B cell (primary cell): ENCODE measurements at regions not wholly inside any gene's neighbourhood (a gene's known extent, or its start where the extent isn't known, plus 50 kb on each side); places are given as distances from the start of the nearest gene placed in this dataset.

Source experiments
- ATAC-seq: fragments of 200-7000 bp; cut with Tn5 transposase; one replicate; pipeline ENCODE4 v1.10.0; 2021; ENCODE audit warnings: low read depth, mild to moderate bottlenecking, moderate number of reproducible peaks, moderate library complexity
- CTCF ChIA-PET: fragments of 350-600 bp; sonication (Branson Sonifier 250); formaldehyde crosslinking; loops from one replicate; lab custom pipeline; 2021; ENCODE audit warnings: antibody characterized with exemption, inconsistent platforms; lab: Charles Lee
- POLR2A ChIA-PET: fragments of 350-600 bp; sonication (Branson Sonifier 250); formaldehyde crosslinking; loops from one replicate; lab custom pipeline; 2021; ENCODE audit warnings: antibody characterized with exemption; lab: Charles Lee
- DNase-seq: peaks from one replicate; pipeline ENCODE4 v3.0.0; 2013
- H2AFZ ChIP-seq: 2 replicates; pipeline ENCODE4 v1.6.1; 2012; ENCODE audit warnings: mild to moderate bottlenecking, low read depth, low read length; ENCODE audit not compliant: insufficient read depth, poor library complexity, severe bottlenecking
- H3K27ac ChIP-seq, 2 donors: 1 replicate in 1 of 2; 2 replicates in 1 of 2; pipeline ENCODE4 v1.5.1; 2012 to 2013; ENCODE audit warnings: low read length in 2 of 2, mild to moderate bottlenecking in 2 of 2, moderate library complexity in 1 of 2
- H3K27me3 ChIP-seq, 4 experiments: fragments of 200-600 bp in 1 of 4; sonication (generic) in 1 of 4; replicated peaks in 1 of 4; 1 replicate in 2 of 4; 2 replicates in 2 of 4; pipeline versions ENCODE4 v1.6.1 to v1.7.0; 2013 to 2016; ENCODE audit warnings: low read length in 3 of 4, mild to moderate bottlenecking in 2 of 4, mixed read lengths in 1 of 4, moderate library complexity in 1 of 4; ENCODE audit not compliant: insufficient read depth in 4 of 4, control insufficient read depth in 3 of 4; ENCODE audit errors: control extremely low read depth in 1 of 4
- H3K36me3 ChIP-seq, 2 experiments: replicated peaks in 1 of 2; 1 replicate in 1 of 2; 2 replicates in 1 of 2; pipeline versions ENCODE4 v1.6.1 to v1.7.1; 2013; ENCODE audit warnings: low read length in 1 of 2; ENCODE audit not compliant: insufficient read depth in 2 of 2, control insufficient read depth in 1 of 2; ENCODE audit errors: control extremely low read depth in 1 of 2, extremely low read depth in 1 of 2
- H3K4me1 ChIP-seq, 2 donors: fragments of 200-600 bp in 1 of 2; sonication (generic) in 1 of 2; 1 replicate in 1 of 2; 2 replicates in 1 of 2; pipeline versions ENCODE4 v1.5.1 to v1.6.1; 2013 to 2017; ENCODE audit warnings: low read length in 2 of 2; ENCODE audit not compliant: control insufficient read depth in 2 of 2, insufficient read depth in 2 of 2
- H3K4me2 ChIP-seq: replicated peaks from 2 replicates; pipeline ENCODE3; 2012; ENCODE audit warnings: mild to moderate bottlenecking, low read depth, low read length; ENCODE audit not compliant: poor library complexity, severe bottlenecking
- H3K4me3 ChIP-seq, 5 experiments: fragments of 200-600 bp in 1 of 5; sonication (generic) in 1 of 5; 1 replicate in 3 of 5; 2 replicates in 2 of 5; pipeline versions ENCODE4 v1.5.1 to v1.7.0; 2011 to 2016; ENCODE audit warnings: low read length in 4 of 5, mild to moderate bottlenecking in 4 of 5, low read depth in 2 of 5, control low read depth in 1 of 5, moderate library complexity in 1 of 5; ENCODE audit not compliant: insufficient read depth in 1 of 5; ENCODE audit errors: control extremely low read depth in 1 of 5, extremely low read depth in 1 of 5
- H3K79me2 ChIP-seq: fragments of 200-600 bp; sonication (generic); one replicate; pipeline ENCODE4 v1.6.0; 2016; ENCODE audit warnings: low read length; ENCODE audit not compliant: control insufficient read depth, insufficient read depth
- H3K9ac ChIP-seq: fragments of 200-600 bp; sonication (generic); 2 replicates; pipeline ENCODE4 v1.6.1; 2017; ENCODE audit warnings: mild to moderate bottlenecking, low read length, moderate library complexity
- H3K9me3 ChIP-seq, 3 donors: one replicate each; pipeline versions ENCODE4 v1.6.1 to v1.7.1; 2013; ENCODE audit warnings: low read length in 2 of 3; ENCODE audit not compliant: control insufficient read depth in 2 of 3, insufficient read depth in 1 of 3; ENCODE audit errors: control extremely low read depth in 1 of 3
- H4K20me1 ChIP-seq: 2 replicates; pipeline ENCODE4 v1.6.0; 2012; ENCODE audit warnings: mild to moderate bottlenecking, low read length; ENCODE audit not compliant: insufficient read depth, control insufficient read depth, poor library complexity, severe bottlenecking
- H3K27ac Mint-ChIP-seq: one replicate; pipeline ENCODE4 v1.8.0; 2021; ENCODE audit warnings: mixed read lengths
- H3K27me3 Mint-ChIP-seq: one replicate; pipeline ENCODE4 v1.8.0; 2021; ENCODE audit warnings: mixed read lengths
- H3K4me1 Mint-ChIP-seq: one replicate; pipeline ENCODE4 v1.8.0; 2021; ENCODE audit warnings: mixed read lengths
- H3K4me3 Mint-ChIP-seq: one replicate; pipeline ENCODE4 v1.8.0; 2021; ENCODE audit warnings: mixed read lengths
- H3K9me3 Mint-ChIP-seq: one replicate; pipeline ENCODE4 v1.8.0; 2022; ENCODE audit warnings: mixed read lengths; ENCODE audit not compliant: insufficient read depth
- EZH2 ChIP-seq: IDR thresholded peaks from 2 replicates; pipeline ENCODE4 v1.6.1; 2012; ENCODE audit warnings: borderline replicate concordance, low read depth, mild to moderate bottlenecking, moderate library complexity, low read length; ENCODE audit not compliant: insufficient read depth, poor library complexity, severe bottlenecking
- WGBS: methylation state at CpG from one replicate; pipeline ENCODE4 v1.1.5; 2013; ENCODE audit warnings: missing lambda C conversion rate; ENCODE audit not compliant: insufficient coverage; 5-methylcytosine and 5-hydroxymethylcytosine counted together
- intact Hi-C: fragments of 100-400 bp; cut with micrococcal nuclease; formaldehyde crosslinking; loops from one replicate; pipeline ENCODE4 v1.10.0; 2022
- TF ChIP-seq, protein P1 (sequence below): fragments of 200-600 bp; IDR thresholded peaks from one replicate; pipeline ENCODE4 v1.8.0; 2022; ENCODE audit warnings: antibody characterized with exemption, mild to moderate bottlenecking

DNA sequence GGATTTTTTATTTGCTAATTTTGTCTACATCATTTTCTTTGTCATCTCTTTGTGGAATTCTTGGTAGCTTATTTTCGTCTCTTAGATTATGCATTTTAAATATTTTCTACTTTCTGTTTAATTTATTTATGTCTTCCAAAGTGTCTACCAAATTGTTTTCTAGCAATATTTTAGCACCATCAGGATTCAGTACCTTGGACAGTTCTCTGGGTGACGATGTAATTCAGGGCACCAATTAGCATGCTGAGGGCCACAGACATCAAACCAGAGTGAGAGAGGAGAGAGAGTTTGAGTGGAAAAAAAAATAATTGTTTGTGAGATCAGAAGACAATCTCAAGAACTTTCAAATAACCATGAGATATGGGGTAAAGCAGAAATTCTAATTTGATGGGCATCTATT lies 169.8 kb upstream of the CXADR start:
- TF ChIP-seq, protein P1, sequence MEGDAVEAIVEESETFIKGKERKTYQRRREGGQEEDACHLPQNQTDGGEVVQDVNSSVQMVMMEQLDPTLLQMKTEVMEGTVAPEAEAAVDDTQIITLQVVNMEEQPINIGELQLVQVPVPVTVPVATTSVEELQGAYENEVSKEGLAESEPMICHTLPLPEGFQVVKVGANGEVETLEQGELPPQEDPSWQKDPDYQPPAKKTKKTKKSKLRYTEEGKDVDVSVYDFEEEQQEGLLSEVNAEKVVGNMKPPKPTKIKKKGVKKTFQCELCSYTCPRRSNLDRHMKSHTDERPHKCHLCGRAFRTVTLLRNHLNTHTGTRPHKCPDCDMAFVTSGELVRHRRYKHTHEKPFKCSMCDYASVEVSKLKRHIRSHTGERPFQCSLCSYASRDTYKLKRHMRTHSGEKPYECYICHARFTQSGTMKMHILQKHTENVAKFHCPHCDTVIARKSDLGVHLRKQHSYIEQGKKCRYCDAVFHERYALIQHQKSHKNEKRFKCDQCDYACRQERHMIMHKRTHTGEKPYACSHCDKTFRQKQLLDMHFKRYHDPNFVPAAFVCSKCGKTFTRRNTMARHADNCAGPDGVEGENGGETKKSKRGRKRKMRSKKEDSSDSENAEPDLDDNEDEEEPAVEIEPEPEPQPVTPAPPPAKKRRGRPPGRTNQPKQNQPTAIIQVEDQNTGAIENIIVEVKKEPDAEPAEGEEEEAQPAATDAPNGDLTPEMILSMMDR = no peak
- no peak for TF ChIP-seq EZH2
- Histone ChIP-seq H3K79me2 (no peaks in the 10 kb centered on the region), H3K27me3 (no peaks in the 10 kb centered on the region), H3K4me2 (no peak overlapping the region), H3K9ac (no peak overlapping the region), H3K9me3 (peaks cover 0 to 4% (median 0%) of the 10 kb centered on the region in 3 donors), H3K36me3 (no peaks in the 10 kb centered on the region), H2AFZ (no peak overlapping the region), H4K20me1 (no peaks in the 10 kb centered on the region), H3K4me3 (no peak overlapping the region), H3K27ac (no peak overlapping the region), H3K4me1 (no peaks in the 10 kb centered on the region)
- no peak for DNase-seq
- no peak overlapping the region for H3K27ac Mint-ChIP-seq
- ATAC-seq = no peak
- peaks cover 17% of the 10 kb centered on the region for H3K9me3 Mint-ChIP-seq
- intact Hi-C loops = no loop called here
- no CpG with 5 or more reads among the region's 2 CpGs for WGBS
- no peak overlapping the region for H3K4me3 Mint-ChIP-seq
- CTCF ChIA-PET = no interaction called here
- no peaks in the 10 kb centered on the region for H3K4me1 Mint-ChIP-seq
- no peaks in the 10 kb centered on the region for H3K27me3 Mint-ChIP-seq
- POLR2A ChIA-PET = no interaction called here

DNA sequence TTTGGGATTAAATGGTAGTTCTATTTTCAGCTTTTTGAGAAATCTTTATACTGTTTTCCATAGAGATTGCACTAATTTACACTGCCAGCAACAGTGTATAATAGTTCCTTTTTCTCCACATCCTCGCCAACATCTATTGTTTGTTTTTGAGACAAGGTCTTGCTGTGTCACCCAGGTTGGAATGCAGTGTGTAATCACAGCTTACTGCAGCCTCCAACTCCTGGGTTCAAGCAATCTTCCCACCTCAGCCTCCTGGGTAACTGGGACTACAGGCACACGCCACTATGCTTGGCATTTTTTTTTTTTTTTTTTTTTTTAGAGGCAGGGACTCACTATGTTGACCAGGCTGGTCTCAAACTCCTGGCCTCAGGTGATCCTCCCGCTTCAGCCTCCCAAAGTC lies 164.5 kb upstream of the CXADR start:
- DNase-seq = no peak
- H3K27ac Mint-ChIP-seq = no peak overlapping the region
- H3K27me3 ChIP-seq = no peaks in the 10 kb centered on the region
- H3K27me3 Mint-ChIP-seq = no peaks in the 10 kb centered on the region
- no peak overlapping the region for H3K9ac ChIP-seq
- peaks cover 11% of the 10 kb centered on the region for H3K9me3 Mint-ChIP-seq
- H3K36me3 ChIP-seq = no peaks in the 10 kb centered on the region
- no peak overlapping the region for H3K4me3 Mint-ChIP-seq
- no peaks in the 10 kb centered on the region for H4K20me1 ChIP-seq
- H2AFZ ChIP-seq = no peak overlapping the region
- WGBS = 100% methylated on average over 1 of the region's 3 CpGs
- H3K27ac ChIP-seq = no peak overlapping the region
- intact Hi-C loops = no loop called here
- ChIA-PET CTCF (no interaction called here), POLR2A (no interaction called here)
- TF ChIP-seq, protein P1 = no peak
- no peak for TF ChIP-seq EZH2
- H3K79me2 ChIP-seq = no peaks in the 10 kb centered on the region
- H3K4me1 ChIP-seq = no peaks in the 10 kb centered on the region
- H3K4me3 ChIP-seq = no peak overlapping the region
- no peaks in the 10 kb centered on the region for H3K4me1 Mint-ChIP-seq
- H3K4me2 ChIP-seq = no peak overlapping the region
- no peak for ATAC-seq
- peaks cover 0 to 13% (median 0%) of the 10 kb centered on the region in 3 donors for H3K9me3 ChIP-seq
